A172 (cell line): ENCODE measurements at regions not wholly inside any gene's neighbourhood (a gene's known extent, or its start where the extent isn't known, plus 50 kb on each side); places are given as distances from the start of the nearest gene placed in this dataset.
A peak's percentile ranks its signal among the peaks of the same experiment; 100 is the strongest.

Experiments
- DNase-seq: peaks from one replicate; pipeline ENCODE4 v3.0.0-alpha.2; 2015; ENCODE audit warnings: low spot score

GRCh38 chr2:153196378-153197058, 282.0 kb downstream of the RPRM start:
- DNase-seq: no peak

GRCh38 chr2:153195342-153195741, 283.2 kb downstream of the RPRM start:
- no peak for DNase-seq

DNA sequence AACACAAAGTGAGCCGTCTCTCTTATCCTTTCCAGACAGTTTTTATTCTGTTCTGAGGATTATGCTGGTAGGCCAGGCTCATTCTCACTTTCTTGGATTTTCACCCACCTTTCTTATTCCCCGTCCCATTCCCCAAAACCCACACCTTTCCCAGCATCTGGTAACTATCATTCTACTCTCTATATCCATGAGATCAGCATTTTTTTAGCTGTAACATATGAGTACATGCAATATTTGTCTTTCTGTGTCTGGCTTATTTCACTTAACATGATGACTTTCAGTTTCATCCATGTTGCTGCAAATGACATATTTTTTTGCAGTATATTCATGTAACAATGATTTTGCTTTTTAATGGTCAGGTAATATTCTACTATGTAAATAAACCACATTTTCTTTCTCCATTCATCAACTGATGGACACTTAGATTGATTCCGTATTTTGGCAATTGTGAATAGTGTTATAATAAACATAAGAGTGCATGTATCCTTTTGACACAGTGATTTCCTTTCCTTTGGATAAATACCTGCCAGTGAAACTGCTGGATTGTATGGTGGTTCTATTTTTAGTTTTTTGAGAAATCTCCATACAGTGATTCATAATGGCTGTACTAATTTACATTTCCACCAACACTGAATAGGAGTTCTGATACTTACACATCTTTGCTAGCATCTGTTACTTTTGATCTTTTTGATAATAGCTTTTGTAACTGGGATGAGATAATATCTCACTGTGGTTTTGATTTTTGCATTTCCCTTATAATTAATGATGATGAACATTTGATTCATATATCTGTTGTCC, 289.3 kb downstream of the RPRM start:
- no peak for DNase-seq

- DNase-seq: no peak
These were observed 298.8 kb downstream of the RPRM start for GRCh38 chr2:153179808-153180207.

DNA sequence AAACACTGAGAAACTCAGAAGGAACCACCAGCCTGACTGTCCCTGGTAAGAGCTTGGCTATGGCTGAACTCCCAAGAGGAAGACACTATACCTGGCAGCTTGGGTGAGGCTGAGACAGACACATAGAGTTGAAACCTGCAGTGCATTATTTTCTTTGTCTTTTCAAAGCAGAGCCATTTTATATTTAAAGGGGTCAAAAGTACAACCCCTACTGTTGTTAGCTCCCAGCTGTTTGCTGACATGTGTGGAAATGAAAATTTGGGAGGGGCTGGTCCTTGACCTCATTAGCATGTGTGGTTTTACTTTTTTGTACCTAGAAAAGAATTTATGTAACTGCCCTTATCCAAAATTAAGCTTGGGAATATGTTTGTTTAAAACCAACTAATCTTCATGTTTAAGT, 309.0 kb downstream of the RPRM start:
- DNase-seq: no peak

DNA sequence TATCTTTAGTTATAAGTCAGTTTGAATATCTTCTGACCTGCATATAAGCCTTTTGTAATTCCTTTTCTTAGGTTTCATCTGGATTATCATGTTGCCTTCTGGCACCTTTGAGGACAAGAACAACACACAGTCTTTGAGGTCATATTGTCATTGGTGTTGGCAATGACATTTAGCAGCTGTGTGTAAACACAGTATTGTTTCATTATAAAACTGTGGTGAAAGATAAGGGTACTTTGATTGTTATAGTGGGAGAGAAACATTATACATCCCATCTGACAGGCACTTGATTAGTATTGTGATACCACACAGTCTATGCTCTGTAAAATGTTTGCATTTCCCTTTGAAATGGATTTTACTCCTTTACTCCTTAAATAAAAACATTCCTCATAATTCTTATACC, 313.5 kb downstream of the RPRM start:
- no peak for DNase-seq

GRCh38 chr2:153163055-153163454, 315.5 kb downstream of the RPRM start:
- peak; percentile 56 for DNase-seq

GRCh38 chr2:153156743-153157142, 321.8 kb downstream of the RPRM start:
- no peak for DNase-seq

DNA sequence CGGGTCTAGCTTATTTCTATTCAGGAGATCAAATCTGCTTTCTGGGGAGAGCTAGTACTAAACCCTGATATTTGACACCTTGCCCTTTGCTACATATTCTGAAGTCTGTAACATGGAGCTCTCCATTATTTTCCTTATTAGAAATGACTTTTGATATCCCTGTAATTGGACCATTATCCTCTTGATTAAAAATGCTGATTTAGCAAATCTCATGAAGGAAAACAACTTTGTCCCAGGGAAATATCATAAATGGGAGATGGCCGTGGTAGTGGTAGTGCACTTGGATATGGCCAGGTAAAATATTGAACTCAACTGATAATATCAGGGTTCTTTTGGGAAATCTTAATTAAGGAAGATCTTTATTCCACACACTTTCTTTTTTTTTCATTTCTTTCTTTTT, 326.5 kb downstream of the RPRM start:
- no peak for DNase-seq

DNA sequence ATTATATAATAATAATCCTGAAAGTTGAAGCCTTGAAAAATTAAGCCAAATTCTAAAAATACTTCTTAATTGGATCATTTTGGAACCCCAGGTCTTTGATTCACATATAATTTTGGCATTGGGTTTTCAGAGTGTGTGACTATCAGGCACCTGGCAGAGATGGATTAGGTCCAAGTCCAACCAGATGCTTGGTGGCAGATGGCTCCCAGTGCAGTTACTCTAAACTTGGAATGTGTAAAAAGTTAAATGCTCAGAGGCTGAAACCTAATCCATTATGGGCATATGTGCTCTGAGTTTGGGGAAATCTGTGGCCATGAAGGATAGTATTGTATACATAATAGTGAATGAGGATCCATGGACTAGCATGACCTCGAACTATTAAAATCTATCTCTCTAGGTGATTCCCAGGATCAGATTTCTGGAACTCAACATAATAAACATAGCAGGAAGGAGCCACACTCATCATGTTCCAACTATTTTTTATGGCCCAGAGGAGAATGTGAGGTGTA, 333.0 kb downstream of the RPRM start:
- DNase-seq: no peak

DNA sequence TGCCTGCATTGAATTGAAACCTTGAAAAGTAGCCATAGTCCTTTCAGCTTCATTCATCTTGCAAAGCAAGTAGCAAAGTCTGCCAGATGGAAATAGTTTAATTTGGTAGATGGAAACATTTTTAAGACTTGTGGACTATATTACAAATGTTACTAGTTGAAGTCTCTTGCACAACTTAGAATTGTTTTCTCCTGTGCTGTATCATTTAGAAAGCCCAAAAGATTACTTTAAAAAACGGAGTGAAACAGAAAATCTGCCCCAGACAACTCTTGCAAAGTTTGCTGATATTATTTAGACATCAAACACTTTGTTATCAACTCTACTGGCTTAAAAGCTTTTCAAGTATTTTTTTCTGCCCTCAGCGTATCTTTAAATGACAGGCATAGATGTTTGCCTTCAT, 335.0 kb downstream of the RPRM start:
- no peak for DNase-seq

GRCh38 chr2:153140498-153140897, 338.1 kb downstream of the RPRM start:
- DNase-seq: no peak

- DNase-seq: no peak
These were observed 339.7 kb downstream of the RPRM start for GRCh38 chr2:153138651-153139375.

DNA sequence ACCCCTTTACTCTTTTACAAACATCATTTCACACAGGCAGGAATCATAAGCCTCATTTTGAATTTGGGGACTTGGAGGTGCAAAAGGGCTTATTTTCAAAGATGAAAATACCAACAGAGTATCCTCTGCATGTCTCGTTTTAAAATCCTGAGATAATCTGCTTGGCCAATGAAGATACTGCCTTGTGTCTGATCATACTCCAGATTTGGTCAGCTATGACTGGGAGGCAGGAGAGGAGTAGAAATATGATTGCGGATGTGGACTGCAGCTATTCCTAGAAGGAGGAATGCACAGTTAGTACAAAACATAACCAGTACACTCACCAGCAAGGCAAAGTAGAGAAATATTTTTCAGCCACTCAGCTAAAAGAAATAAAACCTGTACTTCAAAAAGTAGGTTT, 342.3 kb downstream of the RPRM start:
- no peak for DNase-seq

- DNase-seq: no peak
These were observed 343.8 kb downstream of the RPRM start for GRCh38 chr2:153134725-153135124.

GRCh38 chr2:153133716-153134115, 344.8 kb downstream of the RPRM start:
- DNase-seq: no peak

DNA sequence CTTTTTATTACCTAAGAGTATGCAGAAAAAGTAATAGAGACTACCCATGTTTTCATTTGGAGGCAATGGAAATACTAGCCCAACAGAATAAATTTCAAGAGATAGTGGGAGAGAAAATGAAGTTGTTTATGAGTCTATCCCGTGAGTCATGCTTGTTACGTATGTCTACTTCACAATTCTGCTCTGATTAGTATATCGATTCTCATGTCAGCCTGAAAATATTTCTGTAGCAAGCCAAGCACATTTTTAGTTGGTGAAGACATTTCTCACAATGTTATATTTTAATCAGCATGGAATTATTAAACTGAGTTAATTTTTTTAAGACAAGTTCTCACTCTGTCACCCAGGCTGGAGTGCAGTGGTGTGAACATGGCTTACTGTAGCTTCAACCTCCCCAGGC, 346.1 kb downstream of the RPRM start:
- DNase-seq: no peak

GRCh38 chr2:153115141-153115540, 363.4 kb downstream of the RPRM start:
- DNase-seq: no peak

GRCh38 chr2:153110486-153110885, 368.1 kb downstream of the RPRM start:
- DNase-seq: no peak

DNA sequence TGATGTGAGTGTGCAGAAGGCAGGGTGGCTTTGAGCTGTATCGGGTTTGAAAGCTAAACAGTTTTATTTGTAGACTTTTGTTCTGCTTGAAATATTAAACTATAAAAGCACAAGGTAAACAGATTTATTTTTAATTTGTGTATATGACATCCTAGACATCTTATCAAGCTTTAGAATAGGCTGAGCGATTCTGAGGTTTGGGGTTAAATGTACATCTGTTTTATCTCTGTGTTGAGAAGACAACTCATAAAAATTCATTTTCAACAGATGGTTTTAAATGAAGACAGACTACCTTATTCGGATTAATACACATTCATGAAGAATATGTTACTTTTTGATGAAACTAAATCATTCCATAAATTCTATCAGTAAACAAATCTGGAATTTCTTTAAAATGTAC, 368.8 kb downstream of the RPRM start:
- DNase-seq: no peak

GRCh38 chr2:153106802-153107477, 371.6 kb downstream of the RPRM start:
- peak; percentile 9 for DNase-seq
